GM21529 (cell line): ENCODE measurements at regions not wholly inside any gene's neighbourhood (a gene's known extent, or its start where the extent isn't known, plus 50 kb on each side); places are given as distances from the start of the nearest gene placed in this dataset.

Experiments
- ATAC-seq: cut with Tn5 transposase; IDR thresholded peaks from one replicate; pipeline ENCODE4 v1.9.1; 2021; ENCODE audit not compliant: unreplicated experiment

DNA sequence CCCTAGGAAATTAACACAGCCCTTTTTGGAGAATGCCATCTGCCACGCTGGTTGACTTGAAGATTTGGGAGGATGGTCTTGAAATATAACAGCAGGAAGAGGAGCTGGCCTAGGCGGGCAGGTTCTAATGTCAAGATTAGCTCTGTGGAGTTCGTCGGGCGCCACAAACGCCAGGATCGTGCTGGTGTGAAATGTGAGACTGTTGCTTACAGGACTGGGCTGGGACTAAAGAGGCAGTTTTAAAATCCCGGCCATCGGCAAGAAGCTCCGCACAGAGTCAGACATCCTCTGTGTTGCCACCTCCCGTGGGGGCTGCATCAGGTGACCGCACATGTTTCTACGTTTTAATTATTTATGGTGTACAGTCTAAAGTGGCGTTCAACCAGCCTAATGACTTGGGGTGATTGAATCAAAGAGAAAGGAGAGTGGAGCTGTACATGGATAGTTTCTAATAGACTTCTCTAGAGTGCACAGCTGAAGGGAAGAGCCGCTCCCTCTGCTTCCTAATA is 99.4 kb upstream of the BCL11A start:
- ATAC-seq, result no peak

DNA sequence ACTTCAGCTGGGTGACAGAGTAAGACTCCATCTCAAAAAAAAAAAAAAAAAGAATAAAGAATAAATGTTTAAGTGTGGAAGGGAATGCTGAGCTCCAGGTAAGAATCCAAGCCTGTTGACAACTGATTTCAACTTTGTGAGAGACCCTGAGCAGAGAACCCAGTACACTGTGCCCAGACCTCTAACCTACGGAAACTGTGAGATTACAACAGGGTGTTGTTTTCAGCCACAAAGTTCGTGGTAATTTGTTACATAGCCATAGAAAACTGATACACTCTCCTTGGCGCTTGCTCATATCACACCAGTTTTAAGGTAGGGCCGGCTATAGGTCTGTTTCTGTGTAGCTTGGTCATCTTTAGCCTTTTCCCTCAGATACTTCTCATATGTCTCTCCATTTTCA is 98.4 kb upstream of the PAPOLG start:
- ATAC-seq, result no peak

DNA sequence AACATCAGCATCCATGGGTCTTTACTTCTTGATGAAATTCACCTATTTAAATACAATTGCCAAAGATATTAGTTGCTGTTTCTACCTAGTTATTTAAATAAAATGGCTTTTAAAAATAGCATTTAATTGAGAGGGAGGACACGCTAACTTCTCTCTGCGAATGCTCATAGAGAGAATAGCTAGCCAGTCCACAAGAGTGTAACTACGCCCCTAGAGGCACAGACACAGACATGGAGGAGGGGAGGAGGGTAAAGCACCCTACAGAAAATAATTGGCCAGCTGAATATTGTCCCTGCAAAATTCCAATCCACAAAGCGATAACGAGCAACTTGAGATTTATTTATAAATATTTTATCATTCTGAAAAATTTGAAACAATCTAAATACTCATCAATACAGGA is 97.0 kb upstream of the PAPOLG start:
- no peak for ATAC-seq

DNA sequence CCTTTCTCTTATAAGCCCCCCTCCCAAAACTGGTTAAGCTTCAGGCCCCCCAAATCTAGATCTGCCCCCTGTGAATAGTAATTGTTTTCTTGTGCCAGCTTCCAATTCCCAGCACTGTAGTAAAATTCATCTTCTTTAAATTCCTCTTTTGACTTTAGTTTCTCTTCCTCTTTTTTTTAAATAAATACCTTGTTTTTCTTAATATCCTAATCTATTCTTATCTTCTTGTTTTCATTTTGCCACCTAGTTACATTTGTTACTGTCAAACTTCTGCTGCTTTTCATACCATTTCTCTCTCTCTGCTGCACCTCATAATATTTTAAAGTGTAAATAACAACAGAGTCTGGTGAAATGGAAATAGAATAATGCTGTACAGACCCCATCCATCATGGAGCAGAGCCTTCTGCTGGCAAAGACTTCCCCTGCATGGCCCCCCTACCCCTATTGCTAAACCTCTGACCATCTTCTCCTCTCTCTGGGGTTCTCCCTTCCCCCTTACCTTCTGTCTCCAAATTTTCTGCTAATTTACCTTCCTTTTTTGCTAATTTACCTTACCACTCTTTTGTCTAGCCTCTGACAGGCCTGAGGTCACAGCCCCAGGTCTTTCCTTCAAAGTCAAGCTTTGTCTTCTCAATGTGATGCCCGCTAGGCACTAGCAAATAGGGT is 94.9 kb upstream of the PAPOLG start:
- no peak for ATAC-seq

DNA sequence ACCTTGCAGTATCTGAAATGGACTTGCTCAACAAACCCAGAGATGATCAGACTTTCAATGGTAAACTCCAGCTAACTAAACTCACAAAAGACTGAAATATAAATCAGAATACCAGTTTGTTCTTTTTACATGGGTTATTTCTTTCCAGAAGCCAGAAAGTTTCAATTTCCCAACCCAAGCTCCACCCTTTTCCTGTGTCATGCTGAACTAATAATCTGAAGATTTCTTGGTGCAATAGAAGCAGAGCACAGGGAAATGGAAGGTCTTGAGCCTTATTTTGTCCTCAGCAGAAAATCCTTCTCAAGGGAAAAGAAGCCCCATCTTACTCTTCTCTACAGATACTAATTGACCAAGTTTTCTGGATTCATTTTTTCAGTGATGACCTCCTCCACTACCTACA is 93.3 kb upstream of the PAPOLG start:
- no peak for ATAC-seq

DNA sequence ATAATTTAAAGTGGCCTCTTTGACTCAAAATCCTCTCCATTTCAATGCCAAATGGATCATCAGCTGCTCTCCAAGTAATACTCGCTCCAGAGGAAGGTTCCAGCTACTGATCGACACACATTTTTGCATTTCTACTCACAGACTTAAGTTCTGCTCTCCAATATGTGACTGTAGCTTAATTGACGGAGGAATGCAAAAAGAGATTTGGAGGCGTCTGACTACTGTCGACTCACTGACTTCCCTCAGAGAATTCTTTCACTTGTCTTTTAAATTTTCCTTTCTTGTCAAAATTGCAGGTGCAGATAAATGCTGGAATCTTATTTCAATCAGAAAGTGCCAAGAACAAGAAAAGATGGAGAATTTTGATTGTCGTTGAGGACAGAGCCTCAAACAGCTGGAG is 84.1 kb upstream of the PAPOLG start:
- no peak for ATAC-seq

DNA sequence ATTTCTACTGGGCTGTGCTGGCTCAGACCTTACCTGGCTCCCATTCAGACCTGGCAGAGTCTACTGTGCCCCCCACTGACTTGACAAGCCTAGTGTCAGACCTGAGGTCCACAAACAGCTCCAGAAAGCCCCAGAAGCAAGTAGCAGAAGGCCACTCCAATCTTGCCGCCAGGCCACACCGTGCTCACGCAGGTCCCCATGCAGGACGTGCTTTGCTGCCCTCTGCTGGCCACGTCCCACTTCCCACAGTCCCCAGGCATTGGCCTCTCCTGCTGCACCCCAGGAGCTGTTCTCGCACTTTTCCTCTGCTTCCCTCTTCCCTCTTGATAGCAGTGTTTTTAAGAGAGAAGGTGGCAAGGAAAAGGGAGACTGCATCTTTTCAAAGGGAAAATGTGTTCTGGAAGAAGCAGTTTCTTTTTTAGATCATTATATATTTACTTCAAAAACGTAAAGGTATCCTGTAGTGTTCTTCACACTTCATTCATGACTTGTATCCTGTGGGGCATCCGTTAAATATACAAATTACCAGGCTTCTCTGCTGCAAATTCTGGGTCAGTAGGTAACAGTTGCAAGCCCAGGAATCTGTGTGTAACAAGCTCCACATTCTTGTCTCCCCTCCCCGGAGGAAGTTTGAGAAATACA is 81.4 kb upstream of the PAPOLG start:
- peak; percentile 99 for ATAC-seq

DNA sequence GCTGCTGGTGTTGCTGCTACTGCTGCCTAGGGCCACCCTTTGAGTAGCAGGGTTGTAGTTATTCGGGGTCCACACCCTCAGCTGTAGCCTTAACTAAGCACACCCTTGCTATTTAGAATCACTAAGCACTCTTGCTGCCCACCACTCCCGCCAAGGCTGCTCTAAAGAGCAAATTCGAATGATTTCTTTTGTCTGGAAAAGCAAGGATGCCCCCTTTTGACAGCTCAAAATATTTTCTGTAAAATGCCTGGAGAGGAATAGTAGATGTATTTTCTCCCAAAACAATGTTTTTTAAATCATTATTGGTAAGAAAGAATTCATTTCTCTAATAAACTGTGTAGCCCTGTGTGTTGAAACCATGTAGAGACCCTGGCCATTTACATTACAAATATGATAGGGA is 80.8 kb upstream of the PAPOLG start:
- no peak for ATAC-seq

DNA sequence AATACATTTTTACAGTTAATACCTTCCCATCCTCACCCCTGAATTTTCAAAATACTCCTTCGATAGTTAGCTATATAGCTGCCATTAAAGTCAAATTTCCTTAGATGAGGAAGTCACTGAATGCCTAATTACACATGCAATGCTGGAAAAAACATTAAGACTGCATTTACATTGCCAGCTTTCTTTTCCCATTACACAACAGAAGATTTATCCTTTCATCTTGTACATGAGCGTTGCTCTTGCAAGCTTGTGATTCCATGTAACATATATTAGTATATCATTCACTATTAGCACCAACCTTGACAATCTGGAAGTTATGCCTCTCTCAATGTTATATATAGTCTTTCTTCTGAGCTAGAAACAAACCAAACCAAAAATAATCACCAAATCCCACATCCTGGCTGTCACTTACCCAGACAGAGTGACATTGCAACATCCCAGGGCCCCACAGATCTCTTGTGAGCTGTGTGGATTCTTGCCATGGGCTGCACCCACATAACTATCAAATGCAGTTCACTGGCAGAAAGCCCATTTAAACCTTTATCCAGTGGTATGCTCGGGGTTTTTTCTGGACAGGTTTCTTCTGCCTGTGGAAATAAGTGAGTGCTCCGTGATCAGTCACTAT is 79.2 kb upstream of the PAPOLG start:
- ATAC-seq, result no peak

DNA sequence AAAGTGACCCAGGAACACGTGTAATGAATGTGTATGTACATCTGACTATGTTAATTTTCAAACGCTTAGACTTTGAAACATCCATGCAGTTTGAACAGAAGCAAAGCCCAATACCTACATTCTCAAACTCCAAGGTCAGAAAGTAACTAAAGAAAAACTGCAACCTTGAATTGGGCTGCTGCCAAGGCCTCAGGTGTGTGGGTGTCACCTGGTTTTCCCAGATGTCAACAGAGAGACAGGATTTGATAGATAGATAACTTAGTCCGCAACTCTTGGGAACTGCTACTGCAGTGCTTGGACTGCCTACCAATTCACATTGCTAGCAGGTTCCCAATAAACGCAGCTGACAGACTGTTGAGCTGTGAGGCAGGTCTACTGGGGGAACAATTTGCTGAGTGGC is 78.7 kb upstream of the PAPOLG start:
- no peak for ATAC-seq

DNA sequence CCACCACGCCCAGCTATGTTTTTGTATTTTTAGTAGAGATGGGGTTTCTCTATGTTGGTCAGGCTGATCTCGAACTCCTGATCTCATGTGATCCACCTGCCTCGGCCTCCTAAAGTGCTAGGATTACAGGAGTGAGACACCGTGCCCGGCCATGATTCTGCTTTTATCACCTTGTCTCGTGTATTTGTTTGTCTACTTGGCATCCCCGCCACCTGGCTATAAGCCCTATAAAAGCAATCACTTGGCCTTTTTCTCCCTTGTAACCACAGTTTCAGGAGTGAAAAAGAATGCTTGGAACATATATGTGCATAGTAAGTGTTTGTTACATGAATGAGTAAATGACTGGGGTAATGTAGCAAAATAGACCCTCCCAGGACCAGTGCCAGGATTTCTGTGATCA is 77.5 kb upstream of the PAPOLG start:
- no peak for ATAC-seq

DNA sequence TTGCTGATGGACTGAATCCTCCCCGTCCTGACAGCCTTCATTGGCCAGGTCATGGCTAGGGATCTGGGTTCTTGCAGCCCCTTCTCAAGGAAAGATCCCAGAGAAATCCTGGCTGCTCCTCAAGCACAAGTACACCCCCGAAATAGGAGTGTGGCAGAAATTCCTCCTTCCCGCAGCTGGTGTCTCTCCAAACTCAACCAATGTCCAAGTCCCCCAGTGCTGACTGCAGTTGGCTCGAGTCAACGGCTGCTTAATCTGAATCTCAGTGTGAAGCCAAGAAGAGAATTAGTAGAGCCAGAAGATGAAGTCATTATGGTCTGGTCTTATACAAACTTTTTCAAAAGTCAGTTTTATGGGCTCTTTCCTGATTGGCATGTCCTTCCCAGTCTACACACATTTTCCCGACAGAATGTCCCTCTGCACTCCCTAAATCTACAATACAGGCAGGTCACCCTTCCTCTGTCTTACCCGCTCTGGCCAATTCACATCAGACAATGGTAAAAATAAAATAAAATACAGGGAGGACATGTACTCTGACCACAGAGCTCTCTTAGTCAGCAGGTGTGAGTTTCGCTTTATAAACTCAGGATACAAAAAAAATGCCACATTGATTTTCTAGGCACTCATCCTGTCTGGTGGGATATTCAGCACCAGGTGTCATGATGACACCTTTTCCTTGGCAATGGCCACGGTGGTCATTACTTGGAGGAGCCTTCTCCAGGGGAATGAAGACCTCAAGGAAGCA is 76.9 kb upstream of the PAPOLG start:
- no peak for ATAC-seq

DNA sequence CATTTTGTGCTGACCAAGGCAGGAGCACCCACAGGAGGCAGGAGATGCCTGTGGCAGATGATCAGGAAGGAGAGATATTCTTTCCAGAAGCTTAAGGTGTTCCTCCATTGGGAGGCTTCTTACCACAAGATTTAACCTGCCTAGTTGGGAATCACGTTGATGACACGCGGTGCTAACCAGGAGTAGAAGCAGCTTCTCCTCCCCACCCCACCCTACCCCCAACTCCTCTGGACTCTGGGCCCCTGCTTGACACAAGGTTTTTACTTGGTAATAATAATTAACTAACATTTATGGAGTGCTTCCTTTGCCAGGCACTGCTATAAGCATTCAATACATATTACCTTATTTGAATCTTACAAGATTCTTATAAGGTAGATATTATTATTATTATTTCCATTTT is 62.5 kb upstream of the PAPOLG start:
- no peak for ATAC-seq

DNA sequence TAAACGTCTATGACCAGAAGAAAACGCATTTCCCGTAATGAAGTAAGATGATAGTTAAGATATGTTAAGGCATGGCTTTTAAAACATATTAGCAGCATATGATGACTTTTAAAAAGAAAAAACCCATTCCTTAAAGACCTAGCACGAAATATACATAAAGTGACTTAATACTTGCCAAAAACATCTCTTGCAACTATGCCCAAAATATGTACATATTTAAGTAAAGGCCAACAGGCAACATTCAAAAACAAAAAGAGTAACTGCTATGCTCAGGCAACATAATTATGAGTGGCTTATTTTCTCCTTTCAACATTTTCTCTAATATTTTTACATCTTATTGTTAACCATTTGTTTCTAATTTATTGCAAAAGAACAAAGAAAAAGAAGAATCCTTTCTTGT is 60.3 kb upstream of the PAPOLG start:
- no peak for ATAC-seq

DNA sequence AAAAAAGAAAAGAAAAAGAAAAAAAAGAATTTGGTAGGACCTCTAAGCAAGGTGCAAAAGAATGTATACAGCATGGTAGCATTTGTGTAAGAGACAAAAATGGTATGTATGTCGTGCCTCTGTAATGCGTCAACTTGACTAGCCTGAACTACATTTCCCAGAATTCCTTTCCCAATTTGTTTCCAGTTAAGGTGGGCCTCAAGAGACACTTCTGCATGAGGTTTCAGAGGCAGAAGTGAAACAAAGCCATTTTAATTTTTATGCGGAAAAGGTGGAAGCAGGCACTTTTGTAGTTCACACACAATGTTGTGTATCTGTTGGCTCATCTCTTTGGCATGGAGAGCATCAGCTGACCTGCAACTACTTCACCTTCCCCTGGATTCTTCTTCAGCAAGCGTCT is 56.5 kb upstream of the PAPOLG start:
- no peak for ATAC-seq

DNA sequence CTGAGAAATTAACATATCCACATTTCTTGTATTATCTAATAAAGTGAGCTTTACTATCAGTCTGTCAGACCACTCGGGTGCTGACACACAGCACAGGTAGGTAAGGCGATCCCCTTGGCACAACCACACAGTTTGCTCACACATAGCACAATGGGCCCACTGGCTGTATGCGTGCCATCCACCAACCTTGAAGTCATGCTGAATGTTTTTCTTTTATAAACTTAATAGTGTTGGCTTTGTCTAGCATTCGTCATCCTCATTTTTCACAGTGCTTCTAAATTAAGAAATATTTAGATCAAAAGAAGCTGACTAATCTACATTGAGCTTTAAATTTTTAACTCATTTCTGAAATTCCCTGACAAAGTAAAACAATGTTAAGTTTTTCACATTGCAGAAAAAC is 50.0 kb upstream of the PAPOLG start:
- no peak for ATAC-seq
